ENCODE measurements at regions not wholly inside any gene's neighbourhood (a gene's known extent, or its start where the extent isn't known, plus 50 kb on each side); places are given as distances from the start of the nearest gene placed in this dataset.

DNA sequence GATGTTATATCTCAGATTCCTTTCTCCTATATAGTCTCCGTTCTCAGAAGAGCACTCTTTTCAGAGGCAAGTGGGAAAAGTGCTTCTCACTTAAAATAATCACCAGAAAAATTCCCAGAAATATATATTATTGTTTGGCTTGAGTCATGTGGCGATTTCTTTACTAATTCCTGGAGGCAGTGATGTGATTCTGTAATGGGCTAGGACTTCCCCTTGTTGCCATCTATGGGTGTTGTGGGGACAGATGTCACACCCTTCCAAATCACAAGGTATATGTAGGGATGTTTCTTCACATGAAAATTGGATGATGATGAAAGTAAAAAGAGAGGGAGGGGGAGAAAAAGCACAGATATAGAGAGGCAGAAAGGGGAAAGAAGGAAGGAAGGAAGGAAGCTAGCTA, 553.4 kb downstream of the PPP4R3C start:
- peaks cover 0 to 6% (median 0%) of the 10 kb centered on the region in 8 donors for H3K9me3 ChIP-seq
- TF ChIP-seq POLR2AphosphoS5 (IDR thresholded peaks at IDR 0.05) (no peak), POLR2A (IDR thresholded peaks at IDR 0.05) (no peak)
- TF ChIP-seq, protein P1, sequence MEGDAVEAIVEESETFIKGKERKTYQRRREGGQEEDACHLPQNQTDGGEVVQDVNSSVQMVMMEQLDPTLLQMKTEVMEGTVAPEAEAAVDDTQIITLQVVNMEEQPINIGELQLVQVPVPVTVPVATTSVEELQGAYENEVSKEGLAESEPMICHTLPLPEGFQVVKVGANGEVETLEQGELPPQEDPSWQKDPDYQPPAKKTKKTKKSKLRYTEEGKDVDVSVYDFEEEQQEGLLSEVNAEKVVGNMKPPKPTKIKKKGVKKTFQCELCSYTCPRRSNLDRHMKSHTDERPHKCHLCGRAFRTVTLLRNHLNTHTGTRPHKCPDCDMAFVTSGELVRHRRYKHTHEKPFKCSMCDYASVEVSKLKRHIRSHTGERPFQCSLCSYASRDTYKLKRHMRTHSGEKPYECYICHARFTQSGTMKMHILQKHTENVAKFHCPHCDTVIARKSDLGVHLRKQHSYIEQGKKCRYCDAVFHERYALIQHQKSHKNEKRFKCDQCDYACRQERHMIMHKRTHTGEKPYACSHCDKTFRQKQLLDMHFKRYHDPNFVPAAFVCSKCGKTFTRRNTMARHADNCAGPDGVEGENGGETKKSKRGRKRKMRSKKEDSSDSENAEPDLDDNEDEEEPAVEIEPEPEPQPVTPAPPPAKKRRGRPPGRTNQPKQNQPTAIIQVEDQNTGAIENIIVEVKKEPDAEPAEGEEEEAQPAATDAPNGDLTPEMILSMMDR (IDR thresholded peaks at IDR 0.05 in 8 of 11, conservative IDR thresholded peaks at IDR 0.05 in 3 of 11) = no peak
- no peaks in the 10 kb centered on the region for H3K27me3 ChIP-seq (replicated peaks in 1 of 7)
- no peaks in the 10 kb centered on the region for H3K4me1 ChIP-seq
- intact Hi-C loops (cut with DNase I; ENCODE audit: low total_unique reads) = no loop called here
- no peak overlapping the region for H3K4me3 ChIP-seq
- DNase-seq = no peak
- 55 to 79% (median 58%) methylated on average over 2 of the region's 2 CpGs for WGBS, 5 donors
- H3K27ac ChIP-seq = no peak overlapping the region
- H3K36me3 ChIP-seq = no peaks in the 10 kb centered on the region

DNA sequence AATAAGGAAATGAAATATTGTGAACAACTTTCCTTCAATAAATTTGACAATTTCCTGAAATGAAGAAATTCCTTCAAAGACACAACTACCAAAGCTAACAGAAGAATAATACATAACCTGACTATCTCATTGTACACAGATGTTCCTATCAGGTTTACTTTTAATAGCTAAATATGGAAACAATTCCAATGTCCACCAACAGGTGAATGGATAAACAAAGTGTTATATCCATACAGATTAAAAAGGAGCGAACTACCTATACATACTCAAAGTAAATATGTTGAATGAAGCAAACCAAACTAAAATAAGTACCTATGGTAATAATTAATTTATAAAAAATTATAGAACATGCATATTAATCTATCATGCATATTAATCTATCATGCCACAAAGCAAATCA, 554.9 kb downstream of the PPP4R3C start:
- H3K27me3 ChIP-seq (replicated peaks in 1 of 7) = no peaks in the 10 kb centered on the region
- WGBS, 5 donors = 60 to 92% (median 86%) methylated on average over 1 of the region's 1 CpG
- peaks cover 0 to 6% (median 0%) of the 10 kb centered on the region in 8 donors for H3K9me3 ChIP-seq
- no peak for DNase-seq
- TF ChIP-seq, protein P1 (IDR thresholded peaks at IDR 0.05 in 8 of 11, conservative IDR thresholded peaks at IDR 0.05 in 3 of 11) = no peak
- TF ChIP-seq POLR2AphosphoS5 (IDR thresholded peaks at IDR 0.05) = no peak
- TF ChIP-seq POLR2A (IDR thresholded peaks at IDR 0.05) = no peak
- H3K27ac ChIP-seq = no peak overlapping the region
- H3K36me3 ChIP-seq = no peaks in the 10 kb centered on the region
- no peak overlapping the region for H3K4me3 ChIP-seq
- intact Hi-C loops (cut with DNase I; ENCODE audit: low total_unique reads) = no loop called here
- no peaks in the 10 kb centered on the region for H3K4me1 ChIP-seq

DNA sequence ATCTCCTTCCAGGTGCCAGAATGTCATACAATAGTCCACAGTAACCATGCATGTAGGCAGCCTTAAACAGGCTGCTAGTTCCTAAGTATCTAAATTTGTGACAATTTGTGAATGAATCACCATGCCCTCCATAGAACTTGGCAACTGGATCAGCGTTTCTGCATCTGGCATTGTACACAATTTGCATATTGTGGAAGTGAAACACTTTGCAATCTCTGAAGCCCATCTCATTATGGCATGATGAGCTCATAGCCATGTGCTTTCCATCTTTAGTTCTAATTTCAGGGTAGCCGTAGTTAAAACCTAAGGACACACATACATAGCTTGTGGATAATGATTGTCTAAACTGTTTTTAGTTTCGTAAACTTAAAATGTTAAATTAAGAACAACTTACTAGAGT, 573.6 kb downstream of the PPP4R3C start:
- Histone ChIP-seq H3K27me3 (replicated peaks in 1 of 7) (no peaks in the 10 kb centered on the region), H3K36me3 (no peaks in the 10 kb centered on the region), H3K27ac (no peak overlapping the region), H3K9me3 (peaks cover 0 to 17% (median 3%) of the 10 kb centered on the region in 8 donors), H3K4me3 (no peak overlapping the region), H3K4me1 (no peaks in the 10 kb centered on the region)
- 70 to 88% (median 78%) methylated on average over 2 to 3 of the region's 3 CpGs for WGBS, 5 donors
- intact Hi-C loops (cut with DNase I; ENCODE audit: low total_unique reads) = no loop called here
- DNase-seq = no peak
- TF ChIP-seq, protein P1 (IDR thresholded peaks at IDR 0.05 in 8 of 11, conservative IDR thresholded peaks at IDR 0.05 in 3 of 11) = no peak
- no peak for TF ChIP-seq POLR2A (IDR thresholded peaks at IDR 0.05)

DNA sequence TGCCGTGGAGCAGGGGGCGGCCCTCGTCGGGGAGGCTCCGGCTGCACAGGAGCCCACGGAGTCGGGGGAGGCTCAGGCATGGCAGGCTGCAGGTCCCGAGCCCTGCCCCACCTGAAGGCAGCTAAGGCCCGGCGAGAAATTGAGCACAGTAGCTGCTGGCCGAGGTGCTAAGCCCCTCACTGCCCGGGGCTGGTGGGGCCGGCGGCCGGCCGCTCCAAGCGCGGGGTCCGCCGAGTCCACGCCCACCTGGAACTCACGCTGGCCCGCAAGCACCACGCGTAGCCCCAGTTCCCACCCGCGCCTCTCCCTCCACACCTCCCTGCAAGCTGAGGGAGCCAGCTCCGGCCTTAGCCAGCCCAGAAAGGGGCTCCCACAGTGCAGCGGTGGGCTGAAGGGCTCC, 589.4 kb downstream of the PPP4R3C start:
- Histone ChIP-seq H3K36me3 (no peaks in the 10 kb centered on the region), H3K27ac (no peak overlapping the region), H3K4me1 (no peaks in the 10 kb centered on the region), H3K4me3 (no peak overlapping the region), H3K9me3 (peaks cover 0 to 5% (median 0%) of the 10 kb centered on the region in 8 donors), H3K27me3 (replicated peaks in 1 of 7) (no peaks in the 10 kb centered on the region)
- DNase-seq = no peak
- 80 to 95% (median 89%) methylated on average over 7 to 29 of the region's 29 CpGs for WGBS, 5 donors
- TF ChIP-seq POLR2A (IDR thresholded peaks at IDR 0.05) = no peak
- no peak for TF ChIP-seq POLR2AphosphoS5 (IDR thresholded peaks at IDR 0.05)
- TF ChIP-seq, protein P1 (IDR thresholded peaks at IDR 0.05 in 8 of 11, conservative IDR thresholded peaks at IDR 0.05 in 3 of 11) = no peak
- intact Hi-C loops (cut with DNase I; ENCODE audit: low total_unique reads) = no loop called here
